GM18867 (cell line): ENCODE measurements at regions not wholly inside any gene's neighbourhood (a gene's known extent, or its start where the extent isn't known, plus 50 kb on each side); places are given as distances from the start of the nearest gene placed in this dataset.

Source experiments
- ATAC-seq: cut with Tn5 transposase; IDR thresholded peaks from one replicate; pipeline ENCODE4 v1.9.1; 2021; ENCODE audit warnings: mild to moderate bottlenecking, moderate library complexity; ENCODE audit not compliant: unreplicated experiment

- ATAC-seq: no peak
Observed at GRCh38 chr1:82223091-82223490, 422.4 kb downstream of the ADGRL2 start.

GRCh38 chr1:82221721-82222120, 421.0 kb downstream of the ADGRL2 start:
- no peak for ATAC-seq

- ATAC-seq: no peak
Observed at GRCh38 chr1:82220754-82221153, 420.0 kb downstream of the ADGRL2 start.

- no peak for ATAC-seq
Observed at GRCh38 chr1:82219841-82220240, 419.1 kb downstream of the ADGRL2 start.

GRCh38 chr1:82218846-82219245, 418.1 kb downstream of the ADGRL2 start:
- ATAC-seq: no peak

GRCh38 chr1:82215853-82216175, 415.1 kb downstream of the ADGRL2 start:
- ATAC-seq: no peak

- ATAC-seq: no peak
Observed at GRCh38 chr1:82215056-82215852, 414.5 kb downstream of the ADGRL2 start.

GRCh38 chr1:82214606-82215005, 413.9 kb downstream of the ADGRL2 start:
- ATAC-seq: no peak

GRCh38 chr1:82197606-82198005, 396.9 kb downstream of the ADGRL2 start:
- ATAC-seq: no peak

- no peak for ATAC-seq
Observed at GRCh38 chr1:82195245-82195644, 394.5 kb downstream of the ADGRL2 start.

GRCh38 chr1:82185084-82185483, 384.4 kb downstream of the ADGRL2 start:
- ATAC-seq: no peak

- ATAC-seq: no peak
Observed at GRCh38 chr1:82181846-82182245, 381.1 kb downstream of the ADGRL2 start.

GRCh38 chr1:82179131-82179530, 378.4 kb downstream of the ADGRL2 start:
- ATAC-seq: no peak

- no peak for ATAC-seq
Observed at GRCh38 chr1:82177192-82177591, 376.5 kb downstream of the ADGRL2 start.

GRCh38 chr1:82171955-82172354, 371.2 kb downstream of the ADGRL2 start:
- no peak for ATAC-seq

GRCh38 chr1:82168482-82168881, 367.7 kb downstream of the ADGRL2 start:
- no peak for ATAC-seq

- no peak for ATAC-seq
Observed at GRCh38 chr1:82165304-82165703, 364.6 kb downstream of the ADGRL2 start.

- no peak for ATAC-seq
Observed at GRCh38 chr1:82162486-82163420, 362.0 kb downstream of the ADGRL2 start.

- ATAC-seq: peak; percentile 86
Observed at GRCh38 chr1:82161700-82162141, 361.0 kb downstream of the ADGRL2 start.

GRCh38 chr1:82160903-82161302, 360.2 kb downstream of the ADGRL2 start:
- peak; percentile 33 for ATAC-seq

- no peak for ATAC-seq
Observed at GRCh38 chr1:82160036-82160435, 359.3 kb downstream of the ADGRL2 start.

- no peak for ATAC-seq
Observed at GRCh38 chr1:82158981-82159380, 358.2 kb downstream of the ADGRL2 start.
